HG02981 (cell line): ENCODE measurements at regions not wholly inside any gene's neighbourhood (a gene's known extent, or its start where the extent isn't known, plus 50 kb on each side); places are given as distances from the start of the nearest gene placed in this dataset.

Source experiments
- ATAC-seq: cut with Tn5 transposase; IDR thresholded peaks from one replicate; pipeline ENCODE4 v1.9.1; 2021; ENCODE audit warnings: mild to moderate bottlenecking, moderate library complexity; ENCODE audit not compliant: unreplicated experiment

DNA sequence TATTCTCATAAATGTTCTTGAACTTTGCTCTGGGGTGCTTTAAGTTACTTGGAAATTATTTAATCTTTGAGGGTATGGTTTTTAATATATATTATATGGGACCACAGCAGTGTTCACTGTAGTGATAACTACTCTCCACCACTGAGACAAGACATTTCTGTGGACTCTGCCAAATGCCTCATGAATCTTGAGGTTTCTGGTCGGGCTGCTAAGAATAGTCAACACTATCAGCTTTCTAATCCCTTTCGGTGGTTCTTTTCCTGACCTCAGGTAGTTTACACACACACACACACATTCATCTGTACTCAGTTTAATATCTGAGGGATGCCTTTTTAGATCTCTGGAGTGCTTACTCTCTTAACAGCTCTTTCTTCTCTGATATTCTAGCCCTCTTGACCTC, 500.7 kb downstream of the MAFB start:
- no peak for ATAC-seq

GRCh38 chr20:40186826-40187225, 502.2 kb downstream of the MAFB start:
- ATAC-seq, result no peak

GRCh38 chr20:40181676-40182075, 507.4 kb downstream of the MAFB start:
- no peak for ATAC-seq

DNA sequence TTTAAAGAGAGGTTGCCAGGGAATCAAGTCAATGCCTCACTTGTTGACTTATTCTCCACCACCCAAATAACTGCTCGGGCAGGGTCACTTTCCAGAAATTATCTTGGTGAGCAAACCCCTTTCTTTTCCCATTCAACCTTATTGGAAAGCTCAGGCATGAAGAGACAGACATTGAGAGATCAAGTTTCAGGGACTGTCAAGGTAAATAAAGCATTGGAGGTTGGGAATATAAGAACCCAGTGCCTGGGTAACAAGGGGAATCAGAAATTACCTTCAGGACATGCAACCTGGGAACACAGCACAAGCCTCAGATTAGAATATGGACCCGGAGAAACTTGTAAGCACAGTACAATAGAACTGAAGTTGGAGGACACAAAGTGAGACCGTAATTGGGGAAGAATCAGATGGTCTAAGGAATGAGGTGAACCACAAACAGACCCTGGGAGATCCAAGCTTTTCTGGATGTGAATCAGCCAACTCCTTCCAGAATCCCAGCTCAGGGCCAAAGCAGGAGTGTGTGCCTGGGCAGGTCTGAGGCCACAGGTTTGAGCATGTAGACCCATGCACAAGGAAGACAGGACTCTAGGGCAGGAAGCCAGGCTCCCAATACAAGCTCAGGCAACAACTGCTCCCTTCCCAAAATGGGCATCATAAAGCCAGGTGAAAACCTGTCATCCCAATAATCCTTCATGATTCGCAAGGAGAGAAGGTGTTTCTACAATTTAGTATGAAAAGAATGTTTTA, 512.8 kb downstream of the MAFB start:
- no peak for ATAC-seq

GRCh38 chr20:40175296-40175695, 513.7 kb downstream of the MAFB start:
- no peak for ATAC-seq

- ATAC-seq, result no peak
These were observed 515.2 kb downstream of the MAFB start for GRCh38 chr20:40173872-40174271.

- no peak for ATAC-seq
These were observed 519.9 kb downstream of the MAFB start for GRCh38 chr20:40168981-40169620.

DNA sequence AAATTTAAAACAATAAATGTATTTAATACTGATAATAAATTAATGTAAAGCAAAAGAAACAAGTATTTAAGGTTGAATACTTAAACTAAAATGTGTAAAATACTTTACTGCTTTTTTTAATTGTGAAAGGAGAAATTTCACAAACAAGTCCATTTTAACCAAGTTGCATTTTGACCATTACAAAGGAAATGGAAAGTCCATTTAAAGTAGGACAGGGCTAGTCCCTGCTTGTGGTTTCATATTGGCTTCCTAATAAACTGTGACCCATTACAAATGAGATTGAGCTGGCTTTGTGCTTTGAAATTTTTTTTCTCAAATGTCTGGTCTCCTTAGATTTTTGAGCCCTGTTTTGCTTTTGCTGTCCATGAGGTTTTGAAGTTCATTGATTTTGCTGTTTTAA, 527.6 kb downstream of the MAFB start:
- ATAC-seq, result no peak

DNA sequence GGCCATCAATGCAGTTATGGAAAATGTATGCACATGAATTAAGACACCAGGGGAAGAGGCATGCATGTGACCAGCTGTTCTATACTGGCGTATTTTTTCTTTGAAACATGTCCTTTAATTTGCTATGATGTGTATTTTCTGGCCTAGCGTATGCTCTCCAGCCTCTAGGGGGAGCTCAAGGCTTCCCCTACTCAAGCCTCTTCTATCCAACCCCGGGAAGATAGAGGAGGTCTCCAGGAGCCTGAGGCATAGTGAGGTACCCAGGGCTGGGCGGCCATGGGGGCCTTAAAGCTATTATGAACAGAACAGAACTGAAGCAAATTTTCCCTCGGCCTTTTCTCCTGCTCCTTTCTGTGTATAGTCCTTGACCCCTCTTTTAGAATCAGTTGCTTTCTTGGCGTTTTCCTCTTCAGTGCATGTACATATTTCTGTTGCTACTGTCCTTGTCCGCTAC, 528.9 kb downstream of the MAFB start:
- no peak for ATAC-seq

DNA sequence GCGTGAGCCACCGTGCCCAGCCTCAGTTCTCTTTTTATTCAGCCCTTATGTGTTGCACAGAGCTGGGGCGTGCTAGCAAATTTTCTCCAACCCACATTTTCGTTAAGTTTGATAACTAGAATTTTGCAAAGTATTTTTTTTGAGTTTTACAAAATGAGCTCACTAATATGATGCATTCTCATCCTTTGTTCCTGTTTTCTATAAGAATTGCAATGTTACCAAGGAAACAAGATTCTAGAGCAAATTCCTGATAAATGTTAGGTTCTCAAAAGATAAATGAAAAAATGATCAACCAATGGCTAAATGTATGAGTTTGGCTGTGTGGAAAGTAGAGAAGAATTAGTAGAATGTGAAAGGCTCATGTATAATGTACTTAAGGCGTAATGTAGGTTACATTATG, 529.8 kb downstream of the MAFB start:
- ATAC-seq, result no peak

DNA sequence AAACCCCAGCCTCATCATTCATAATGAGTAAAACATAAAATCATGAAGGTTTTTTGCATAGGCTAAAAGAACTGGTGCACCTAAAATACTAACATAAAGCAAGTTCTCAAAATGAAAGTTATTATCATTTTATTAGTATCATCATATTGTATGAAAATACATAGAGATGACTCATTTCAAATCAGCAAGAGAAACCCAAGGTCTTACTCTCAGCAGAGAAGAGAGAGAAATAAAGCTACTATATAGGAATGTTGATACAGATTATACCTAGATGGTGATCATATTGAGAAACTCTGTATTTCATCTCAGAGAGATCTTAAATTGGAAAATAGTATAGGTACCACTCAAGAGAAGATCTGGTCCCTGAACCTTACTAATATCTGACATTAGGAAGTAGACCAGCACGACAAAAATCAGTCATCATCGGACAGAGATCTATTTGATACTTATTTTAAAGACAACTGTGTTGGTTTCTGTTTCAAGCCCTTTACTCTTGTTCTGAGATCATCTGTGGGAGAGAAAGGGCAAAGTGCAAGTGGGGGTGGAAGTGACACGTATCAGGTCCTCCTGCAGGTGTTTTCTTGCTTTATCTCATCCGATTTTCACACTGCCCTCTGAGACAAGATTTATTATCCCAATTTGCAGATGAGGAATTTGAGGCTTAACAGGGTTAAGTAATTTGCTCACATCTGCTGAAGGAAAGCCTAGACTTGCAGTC, 532.3 kb downstream of the MAFB start:
- ATAC-seq, result peak; percentile 89

- ATAC-seq, result no peak
These were observed 534.5 kb downstream of the MAFB start for GRCh38 chr20:40154514-40154913.

DNA sequence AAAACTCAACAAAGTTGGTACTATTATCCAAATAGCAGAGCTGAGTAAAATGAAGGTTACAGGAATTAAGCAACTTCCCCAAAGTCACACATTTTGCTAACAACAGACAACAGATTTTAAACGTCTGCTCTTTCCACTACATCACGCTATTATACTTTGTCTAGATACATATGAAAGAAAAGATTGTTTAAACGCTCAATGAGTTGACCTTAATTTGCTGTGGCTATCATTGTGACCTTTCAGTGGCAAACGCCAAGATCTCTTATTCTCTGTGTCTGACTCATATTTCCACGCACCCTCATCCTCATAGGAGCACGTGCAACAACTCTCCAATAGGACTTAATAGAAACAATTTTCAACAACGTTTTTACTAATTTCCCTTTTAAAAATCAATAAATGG, 540.1 kb downstream of the MAFB start:
- ATAC-seq, result no peak

- ATAC-seq, result no peak
These were observed 543.0 kb downstream of the MAFB start for GRCh38 chr20:40146071-40146470.

- ATAC-seq, result no peak
These were observed 544.5 kb downstream of the MAFB start for GRCh38 chr20:40144581-40144980.

DNA sequence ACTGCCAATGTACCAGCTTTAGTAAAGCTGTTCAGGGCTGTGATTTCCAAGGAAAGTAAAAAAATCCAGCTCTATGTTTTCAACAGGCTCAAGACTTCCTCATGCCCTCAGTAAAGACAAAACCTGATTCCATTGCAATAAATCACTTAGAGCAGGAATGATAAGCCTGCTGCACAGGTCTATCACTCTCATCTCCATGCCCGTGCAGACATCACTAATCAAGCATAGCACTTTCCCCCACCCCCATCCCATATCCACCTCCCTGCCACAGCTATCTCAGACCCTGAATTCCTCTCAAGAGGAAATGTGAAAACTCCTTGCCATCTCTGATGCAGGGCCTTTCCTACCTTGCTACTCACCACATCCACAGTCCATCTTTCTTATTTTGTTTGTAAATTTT, 554.9 kb downstream of the MAFB start:
- ATAC-seq, result no peak

DNA sequence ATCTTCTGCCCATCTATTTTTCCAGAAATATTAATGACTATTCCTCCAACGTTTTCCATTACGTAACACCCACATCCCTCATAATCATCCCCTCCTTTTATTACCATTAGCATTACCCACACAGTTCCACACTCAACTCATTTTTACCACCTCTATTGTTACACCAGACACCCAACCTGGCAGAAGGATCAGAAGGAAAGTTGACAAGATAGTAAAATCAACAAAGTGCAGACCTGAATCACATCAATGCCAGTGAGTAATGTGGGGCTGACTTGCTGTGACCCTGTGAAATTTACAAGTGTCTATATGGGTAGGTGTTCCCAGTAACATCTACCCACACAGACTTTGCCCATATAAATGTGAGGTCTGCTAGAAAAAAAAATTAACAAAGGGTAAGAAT, 568.2 kb downstream of the MAFB start:
- no peak for ATAC-seq

GRCh38 chr20:40111282-40111681, 577.8 kb downstream of the MAFB start:
- ATAC-seq, result no peak

- no peak for ATAC-seq
These were observed 578.7 kb downstream of the MAFB start for GRCh38 chr20:40110311-40110831.

GRCh38 chr20:40109136-40109535, 579.9 kb downstream of the MAFB start:
- no peak for ATAC-seq

GRCh38 chr20:40108321-40108720, 580.7 kb downstream of the MAFB start:
- no peak for ATAC-seq

- no peak for ATAC-seq
These were observed 584.1 kb downstream of the MAFB start for GRCh38 chr20:40104959-40105358.
